Activated B cell treated with CpG ODN at 0.5 μM for 24 hours (primary cell): ENCODE measurements at regions not wholly inside any gene's neighbourhood (a gene's known extent, or its start where the extent isn't known, plus 50 kb on each side); places are given as distances from the start of the nearest gene placed in this dataset.

ENCODE experiments used
- ATAC-seq: fragments of 200-7000 bp; cut with Tn5 transposase; one replicate; pipeline ENCODE4 v1.10.0; 2021; ENCODE audit warnings: low read depth, mild to moderate bottlenecking, moderate library complexity
- CTCF ChIA-PET: fragments of 350-600 bp; sonication (Branson Sonifier 250); formaldehyde crosslinking; loops from one replicate; lab custom pipeline; 2021; ENCODE audit warnings: antibody characterized with exemption; lab: Charles Lee
- POLR2A ChIA-PET: fragments of 350-600 bp; sonication (Branson Sonifier 250); formaldehyde crosslinking; loops from one replicate; lab custom pipeline; 2021; ENCODE audit warnings: antibody characterized with exemption; lab: Charles Lee
- DNase-seq: peaks from one replicate; pipeline ENCODE4 v3.0.0; 2022
- H3K27ac Mint-ChIP-seq: one replicate; pipeline ENCODE4 v1.8.0; 2020; ENCODE audit warnings: mixed read lengths
- H3K27me3 Mint-ChIP-seq: one replicate; pipeline ENCODE4 v1.8.0; 2021; ENCODE audit warnings: mixed read lengths
- H3K36me3 Mint-ChIP-seq: one replicate; pipeline ENCODE4 v1.8.0; 2021; ENCODE audit warnings: low read depth, mixed read lengths
- H3K4me1 Mint-ChIP-seq: one replicate; pipeline ENCODE4 v1.8.0; 2021; ENCODE audit warnings: mixed read lengths
- H3K4me3 Mint-ChIP-seq: one replicate; pipeline ENCODE4 v1.8.0; 2020; ENCODE audit warnings: mild to moderate bottlenecking, mixed read lengths
- H3K9me3 Mint-ChIP-seq: one replicate; pipeline ENCODE4 v1.8.0; 2020; ENCODE audit warnings: mixed read lengths
- intact Hi-C: fragments of 100-400 bp; cut with micrococcal nuclease; formaldehyde crosslinking; loops from one replicate; pipeline ENCODE4 v1.15.1; 2024
- TF ChIP-seq, protein P1 (sequence below): fragments of 200-600 bp; IDR thresholded peaks from one replicate; pipeline ENCODE4 v1.8.0; 2022; ENCODE audit warnings: antibody characterized with exemption, mild to moderate bottlenecking

DNA sequence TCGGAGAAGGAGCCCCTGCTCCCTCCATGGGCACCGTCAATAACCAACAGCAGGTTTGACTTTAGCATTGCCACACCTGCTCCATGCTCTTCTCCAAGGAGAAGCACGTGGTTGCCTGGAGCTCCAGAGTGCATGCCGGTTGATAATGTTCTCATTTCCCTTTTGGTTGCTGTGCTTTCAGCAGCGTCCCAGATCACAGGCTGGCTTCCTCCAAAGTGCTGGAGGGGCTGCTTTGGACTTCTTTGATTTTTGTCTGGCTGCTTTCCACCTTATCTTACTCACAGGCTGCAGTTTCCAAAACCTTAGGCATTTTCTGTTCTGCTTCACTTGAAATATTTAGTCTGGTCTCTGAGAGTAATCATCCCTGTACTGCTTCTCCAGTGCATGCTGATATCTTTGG is 123.8 kb upstream of the IRS2 start:
- no peaks in the 10 kb centered on the region for H3K4me1 Mint-ChIP-seq
- H3K36me3 Mint-ChIP-seq = no peaks in the 10 kb centered on the region
- H3K27ac Mint-ChIP-seq = no peak overlapping the region
- ATAC-seq (no peak), DNase-seq (no peak)
- no peak overlapping the region for H3K4me3 Mint-ChIP-seq
- H3K27me3 Mint-ChIP-seq = no peaks in the 10 kb centered on the region
- TF ChIP-seq, protein P1, sequence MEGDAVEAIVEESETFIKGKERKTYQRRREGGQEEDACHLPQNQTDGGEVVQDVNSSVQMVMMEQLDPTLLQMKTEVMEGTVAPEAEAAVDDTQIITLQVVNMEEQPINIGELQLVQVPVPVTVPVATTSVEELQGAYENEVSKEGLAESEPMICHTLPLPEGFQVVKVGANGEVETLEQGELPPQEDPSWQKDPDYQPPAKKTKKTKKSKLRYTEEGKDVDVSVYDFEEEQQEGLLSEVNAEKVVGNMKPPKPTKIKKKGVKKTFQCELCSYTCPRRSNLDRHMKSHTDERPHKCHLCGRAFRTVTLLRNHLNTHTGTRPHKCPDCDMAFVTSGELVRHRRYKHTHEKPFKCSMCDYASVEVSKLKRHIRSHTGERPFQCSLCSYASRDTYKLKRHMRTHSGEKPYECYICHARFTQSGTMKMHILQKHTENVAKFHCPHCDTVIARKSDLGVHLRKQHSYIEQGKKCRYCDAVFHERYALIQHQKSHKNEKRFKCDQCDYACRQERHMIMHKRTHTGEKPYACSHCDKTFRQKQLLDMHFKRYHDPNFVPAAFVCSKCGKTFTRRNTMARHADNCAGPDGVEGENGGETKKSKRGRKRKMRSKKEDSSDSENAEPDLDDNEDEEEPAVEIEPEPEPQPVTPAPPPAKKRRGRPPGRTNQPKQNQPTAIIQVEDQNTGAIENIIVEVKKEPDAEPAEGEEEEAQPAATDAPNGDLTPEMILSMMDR = no peak
- CTCF ChIA-PET = no interaction called here
- no peaks in the 10 kb centered on the region for H3K9me3 Mint-ChIP-seq
- intact Hi-C loops = no loop called here
- POLR2A ChIA-PET = no interaction called here

DNA sequence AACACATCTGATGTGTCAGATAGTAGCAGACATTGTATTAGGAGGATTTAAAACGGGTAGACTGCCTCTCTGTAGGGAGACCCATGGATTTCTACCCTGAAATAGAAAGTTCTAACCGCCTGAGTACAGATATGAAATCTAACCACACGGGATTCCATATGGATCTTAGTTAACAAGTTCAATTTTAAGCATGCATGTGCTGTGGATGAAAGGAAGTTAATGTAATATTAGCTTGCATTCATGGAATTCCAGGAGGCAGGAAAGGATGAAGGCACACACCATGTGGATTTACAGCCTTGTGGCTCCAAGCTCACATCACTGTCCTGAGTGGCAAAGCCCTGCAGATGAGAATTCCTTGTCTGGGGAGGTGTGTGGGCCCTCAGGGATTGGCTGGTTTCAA is 120.6 kb upstream of the IRS2 start:
- no peaks in the 10 kb centered on the region for H3K4me1 Mint-ChIP-seq
- H3K9me3 Mint-ChIP-seq = peaks cover 2% of the 10 kb centered on the region
- no peaks in the 10 kb centered on the region for H3K27me3 Mint-ChIP-seq
- H3K4me3 Mint-ChIP-seq = no peak overlapping the region
- no peaks in the 10 kb centered on the region for H3K36me3 Mint-ChIP-seq
- CTCF ChIA-PET = no interaction called here
- POLR2A ChIA-PET = no interaction called here
- DNase-seq (no peak), ATAC-seq (no peak)
- TF ChIP-seq, protein P1 = no peak
- no peak overlapping the region for H3K27ac Mint-ChIP-seq
- intact Hi-C loops = no loop called here

DNA sequence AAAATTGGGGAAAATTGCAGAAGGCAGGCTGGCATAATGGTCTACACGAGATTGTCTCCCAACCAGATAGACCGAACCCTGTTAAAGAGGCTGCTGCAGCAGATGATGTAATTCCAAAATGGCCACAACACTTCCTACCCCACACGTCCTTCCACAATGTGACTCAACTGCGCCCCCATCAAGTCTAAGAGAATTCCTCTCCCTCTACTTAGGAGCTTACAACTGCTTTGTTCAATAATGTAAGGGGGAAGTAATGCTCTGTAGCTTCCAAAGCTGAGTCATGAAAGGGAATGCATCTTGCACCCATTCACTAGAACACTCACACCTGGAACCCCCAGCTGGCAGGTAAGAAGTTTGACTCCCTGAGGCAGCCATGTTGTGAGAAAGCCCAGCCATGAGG is 117.8 kb upstream of the IRS2 start:
- CTCF ChIA-PET = no interaction called here
- DNase-seq (no peak), ATAC-seq (no peak)
- no peaks in the 10 kb centered on the region for H3K4me1 Mint-ChIP-seq
- no peak overlapping the region for H3K27ac Mint-ChIP-seq
- POLR2A ChIA-PET = no interaction called here
- H3K27me3 Mint-ChIP-seq = no peaks in the 10 kb centered on the region
- H3K4me3 Mint-ChIP-seq = no peak overlapping the region
- intact Hi-C loops = no loop called here
- H3K36me3 Mint-ChIP-seq = no peaks in the 10 kb centered on the region
- H3K9me3 Mint-ChIP-seq = peaks cover 2% of the 10 kb centered on the region
- TF ChIP-seq, protein P1 = no peak

- H3K27ac Mint-ChIP-seq = no peak overlapping the region
- DNase-seq = no peak
- ATAC-seq = no peak
- POLR2A ChIA-PET = no interaction called here
- peaks cover 2% of the 10 kb centered on the region for H3K9me3 Mint-ChIP-seq
- CTCF ChIA-PET = no interaction called here
- intact Hi-C loops = no loop called here
- no peaks in the 10 kb centered on the region for H3K27me3 Mint-ChIP-seq
- TF ChIP-seq, protein P1 = no peak
- no peaks in the 10 kb centered on the region for H3K4me1 Mint-ChIP-seq
- no peaks in the 10 kb centered on the region for H3K36me3 Mint-ChIP-seq
- no peak overlapping the region for H3K4me3 Mint-ChIP-seq
Observed at GRCh38 chr13:109900741-109901140, 114.4 kb upstream of the IRS2 start.

- Mint-ChIP-seq H3K4me3 (no peak overlapping the region), H3K9me3 (peaks cover 2% of the 10 kb centered on the region), H3K36me3 (no peaks in the 10 kb centered on the region), H3K4me1 (no peaks in the 10 kb centered on the region), H3K27me3 (no peaks in the 10 kb centered on the region), H3K27ac (no peak overlapping the region)
- ChIA-PET POLR2A (no interaction called here), CTCF (no interaction called here)
- intact Hi-C loops = no loop called here
- TF ChIP-seq, protein P1 = no peak
- no peak for DNase-seq
- ATAC-seq = no peak
Observed at GRCh38 chr13:109900320-109900719, 113.9 kb upstream of the IRS2 start.
